Endodermal cell (in vitro differentiated cells): ENCODE measurements at regions not wholly inside any gene's neighbourhood (a gene's known extent, or its start where the extent isn't known, plus 50 kb on each side); places are given as distances from the start of the nearest gene placed in this dataset.

ENCODE experiments used
- DNase-seq: peaks from one replicate; pipeline ENCODE4 v3.0.0-alpha.2; 2017
- H3K27ac ChIP-seq: 2 replicates; pipeline ENCODE4 v1.5.1; 2013; ENCODE audit warnings: mild to moderate bottlenecking, low read depth, low read length, moderate library complexity
- H3K27me3 ChIP-seq: 2 replicates; pipeline ENCODE4 v1.6.1; 2013; ENCODE audit warnings: mild to moderate bottlenecking, low read length, moderate library complexity; ENCODE audit not compliant: insufficient read depth, control insufficient read depth, poor library complexity, severe bottlenecking
- H3K36me3 ChIP-seq: 2 replicates; pipeline ENCODE4 v1.7.0; 2013; ENCODE audit warnings: mild to moderate bottlenecking, low read length, moderate library complexity; ENCODE audit not compliant: control insufficient read depth, insufficient read depth
- H3K4me1 ChIP-seq: one replicate; pipeline ENCODE4 v1.7.0; 2013; ENCODE audit warnings: low read length; ENCODE audit not compliant: control insufficient read depth, insufficient read depth
- H3K4me3 ChIP-seq: 2 replicates; pipeline ENCODE4 v1.5.1; 2013; ENCODE audit warnings: mild to moderate bottlenecking, low read length, moderate library complexity
- H3K9ac ChIP-seq: 2 replicates; pipeline ENCODE4 v1.6.1; 2013; ENCODE audit warnings: mild to moderate bottlenecking, low read length, moderate library complexity; ENCODE audit not compliant: poor library complexity, severe bottlenecking; ENCODE audit errors: extremely low read depth
- H3K9me3 ChIP-seq: 2 replicates; pipeline ENCODE4 v1.6.1; 2013; ENCODE audit warnings: mild to moderate bottlenecking, low read length, moderate library complexity; ENCODE audit not compliant: control insufficient read depth
- H3K27ac Mint-ChIP-seq: 2 replicates; pipeline ENCODE4 v1.8.0; 2020; ENCODE audit warnings: mixed read lengths
- H3K27me3 Mint-ChIP-seq: 2 replicates; pipeline ENCODE4 v1.8.0; 2021; ENCODE audit warnings: mild to moderate bottlenecking, mixed read lengths; ENCODE audit not compliant: insufficient read depth
- H3K36me3 Mint-ChIP-seq: 2 replicates; pipeline ENCODE4 v1.8.0; 2020; ENCODE audit warnings: low read depth, mixed read lengths
- H3K4me1 Mint-ChIP-seq: 2 replicates; pipeline ENCODE4 v1.8.0; 2020; ENCODE audit warnings: mixed read lengths
- H3K4me3 Mint-ChIP-seq: 2 replicates; pipeline ENCODE4 v1.8.0; 2020; ENCODE audit warnings: mild to moderate bottlenecking, moderate library complexity, mixed read lengths
- H3K9me3 Mint-ChIP-seq: 2 replicates; pipeline ENCODE4 v1.8.0; 2020; ENCODE audit warnings: mild to moderate bottlenecking, mixed read lengths
- CTCF ChIP-seq: fragments of 200-600 bp; sonication (generic); conservative IDR thresholded peaks from 2 replicates; pipeline ENCODE4 v1.5.0; 2021; ENCODE audit warnings: antibody characterized with exemption, mild to moderate bottlenecking
- WGBS, 2 experiments: methylation state at CpG; one replicate each; pipeline versions ENCODE4 v1.1.5 to v1.1.7; 2013; ENCODE audit warnings: missing lambda C conversion rate in 2 of 2, mixed read lengths in 1 of 2; ENCODE audit not compliant: insufficient coverage in 1 of 2, insufficient read length in 1 of 2; 5-methylcytosine and 5-hydroxymethylcytosine counted together

GRCh38 chr6:147109707-147110106 is 94.5 kb upstream of the STXBP5 start:
- no peaks in the 10 kb centered on the region for H3K9me3 Mint-ChIP-seq
- Histone ChIP-seq H3K36me3 (no peaks in the 10 kb centered on the region), H3K9ac (no peak overlapping the region), H3K4me3 (no peak overlapping the region), H3K27ac (no peak overlapping the region), H3K4me1 (no peaks in the 10 kb centered on the region), H3K9me3 (no peaks in the 10 kb centered on the region), H3K27me3 (no peaks in the 10 kb centered on the region)
- H3K4me1 Mint-ChIP-seq: no peaks in the 10 kb centered on the region
- H3K4me3 Mint-ChIP-seq: no peak overlapping the region
- WGBS, 2 experiments: 97% methylated on average over 3 of the region's 4 CpGs; no CpG with 5 or more reads in 1 of the 2 experiments
- no peaks in the 10 kb centered on the region for H3K27me3 Mint-ChIP-seq
- H3K27ac Mint-ChIP-seq: no peak overlapping the region
- DNase-seq: no peak
- no peaks in the 10 kb centered on the region for H3K36me3 Mint-ChIP-seq
- no peak for TF ChIP-seq CTCF

DNA sequence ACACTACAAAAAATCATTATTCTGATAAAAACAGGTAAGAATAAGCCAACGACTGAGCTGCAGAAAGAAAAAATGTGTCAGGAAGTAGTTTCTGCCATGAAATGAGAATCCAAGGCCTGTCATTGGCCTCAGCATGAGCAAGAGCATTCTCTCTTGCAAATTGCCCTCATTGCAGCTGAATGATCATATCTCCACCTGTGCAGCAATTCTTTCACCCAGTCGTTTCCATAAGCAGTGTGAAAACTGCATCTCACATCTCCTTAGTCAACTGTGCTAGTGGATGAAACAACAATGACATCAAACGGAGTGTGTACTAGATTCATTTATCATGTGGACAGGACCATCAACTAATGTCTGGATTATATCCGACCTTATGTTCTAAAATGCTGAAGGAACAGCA is 88.2 kb upstream of the STXBP5 start:
- no peak for TF ChIP-seq CTCF
- no peaks in the 10 kb centered on the region for H3K27me3 Mint-ChIP-seq

GRCh38 chr6:147117011-147117410 is 87.2 kb upstream of the STXBP5 start:
- no peak overlapping the region for H3K27ac ChIP-seq
- no peaks in the 10 kb centered on the region for H3K9me3 ChIP-seq
- Mint-ChIP-seq H3K4me3 (no peak overlapping the region), H3K36me3 (no peaks in the 10 kb centered on the region), H3K9me3 (no peaks in the 10 kb centered on the region), H3K27ac (no peak overlapping the region), H3K4me1 (peaks cover 5% of the 10 kb centered on the region), H3K27me3 (no peaks in the 10 kb centered on the region)
- no peaks in the 10 kb centered on the region for H3K27me3 ChIP-seq
- 68 to 80% methylated on average over 1 to 2 of the region's 2 CpGs for WGBS, 2 experiments
- DNase-seq: no peak
- H3K9ac ChIP-seq: no peak overlapping the region
- no peaks in the 10 kb centered on the region for H3K4me1 ChIP-seq
- H3K4me3 ChIP-seq: no peak overlapping the region
- H3K36me3 ChIP-seq: no peaks in the 10 kb centered on the region
- no peak for TF ChIP-seq CTCF

More for the DNA sequence above, 88.2 kb upstream of the STXBP5 start:
- H3K27me3 ChIP-seq: no peaks in the 10 kb centered on the region
- no peaks in the 10 kb centered on the region for H3K9me3 ChIP-seq
- Mint-ChIP-seq H3K27ac (no peak overlapping the region), H3K36me3 (no peaks in the 10 kb centered on the region), H3K4me3 (no peak overlapping the region), H3K4me1 (peaks cover 5% of the 10 kb centered on the region), H3K9me3 (no peaks in the 10 kb centered on the region)
- H3K36me3 ChIP-seq: no peaks in the 10 kb centered on the region
- DNase-seq: no peak
- H3K4me3 ChIP-seq: no peak overlapping the region
- H3K9ac ChIP-seq: no peak overlapping the region
- no peak overlapping the region for H3K27ac ChIP-seq
- WGBS, 2 experiments: 87 to 89% methylated on average over 4 of the region's 4 CpGs
- H3K4me1 ChIP-seq: no peaks in the 10 kb centered on the region
